ENCODE measurements at regions not wholly inside any gene's neighbourhood (a gene's known extent, or its start where the extent isn't known, plus 50 kb on each side); places are given as distances from the start of the nearest gene placed in this dataset.

DNA sequence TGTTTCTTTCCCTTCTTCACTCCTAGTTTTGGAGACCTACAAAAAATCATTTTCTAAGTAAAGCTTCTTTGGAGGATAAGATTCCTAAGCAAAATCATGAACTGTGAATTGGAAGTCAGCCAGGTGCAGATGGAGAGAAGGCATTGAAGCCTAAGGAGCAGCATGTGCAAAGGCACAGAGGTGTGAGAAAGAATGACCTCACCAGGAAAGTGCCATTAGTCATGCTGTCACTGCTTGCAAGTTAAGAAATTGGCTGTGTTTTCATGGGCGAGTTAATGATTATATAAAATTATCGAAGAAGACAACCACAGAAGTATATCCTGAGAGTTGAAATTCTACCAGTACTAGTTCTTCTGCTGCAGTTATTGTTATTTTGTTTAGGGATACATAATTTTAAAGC lies 80.3 kb upstream of the KLHL1 start:
- TF ChIP-seq, protein P1, sequence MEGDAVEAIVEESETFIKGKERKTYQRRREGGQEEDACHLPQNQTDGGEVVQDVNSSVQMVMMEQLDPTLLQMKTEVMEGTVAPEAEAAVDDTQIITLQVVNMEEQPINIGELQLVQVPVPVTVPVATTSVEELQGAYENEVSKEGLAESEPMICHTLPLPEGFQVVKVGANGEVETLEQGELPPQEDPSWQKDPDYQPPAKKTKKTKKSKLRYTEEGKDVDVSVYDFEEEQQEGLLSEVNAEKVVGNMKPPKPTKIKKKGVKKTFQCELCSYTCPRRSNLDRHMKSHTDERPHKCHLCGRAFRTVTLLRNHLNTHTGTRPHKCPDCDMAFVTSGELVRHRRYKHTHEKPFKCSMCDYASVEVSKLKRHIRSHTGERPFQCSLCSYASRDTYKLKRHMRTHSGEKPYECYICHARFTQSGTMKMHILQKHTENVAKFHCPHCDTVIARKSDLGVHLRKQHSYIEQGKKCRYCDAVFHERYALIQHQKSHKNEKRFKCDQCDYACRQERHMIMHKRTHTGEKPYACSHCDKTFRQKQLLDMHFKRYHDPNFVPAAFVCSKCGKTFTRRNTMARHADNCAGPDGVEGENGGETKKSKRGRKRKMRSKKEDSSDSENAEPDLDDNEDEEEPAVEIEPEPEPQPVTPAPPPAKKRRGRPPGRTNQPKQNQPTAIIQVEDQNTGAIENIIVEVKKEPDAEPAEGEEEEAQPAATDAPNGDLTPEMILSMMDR (conservative IDR thresholded peaks at IDR 0.05; ENCODE audit: low read length) = no peak
- TF ChIP-seq EZH2phosphoT487 (IDR thresholded peaks at IDR 0.05; ENCODE audit: borderline replicate concordance) = no peak

All from Loucy (cell line).